ENCODE measurements at regions not wholly inside any gene's neighbourhood (a gene's known extent, or its start where the extent isn't known, plus 50 kb on each side); places are given as distances from the start of the nearest gene placed in this dataset.
"Not testable (repeated sequence)": the region's sequence is repeated elsewhere in the genome, so short reads cannot be mapped to it uniquely, and the experiment has no call there.

- ATAC-seq = no peak
These were observed 330.0 kb downstream of the ANTXR2 start for GRCh38 chr4:79743014-79743413.

GRCh38 chr4:79739912-79740311, 331.9 kb upstream of the GK2 start:
- ATAC-seq (no peak), DNase-seq (no peak)

More at GRCh38 chr4:79743014-79743413, 330.0 kb downstream of the ANTXR2 start:
- DNase-seq = no peak

DNA sequence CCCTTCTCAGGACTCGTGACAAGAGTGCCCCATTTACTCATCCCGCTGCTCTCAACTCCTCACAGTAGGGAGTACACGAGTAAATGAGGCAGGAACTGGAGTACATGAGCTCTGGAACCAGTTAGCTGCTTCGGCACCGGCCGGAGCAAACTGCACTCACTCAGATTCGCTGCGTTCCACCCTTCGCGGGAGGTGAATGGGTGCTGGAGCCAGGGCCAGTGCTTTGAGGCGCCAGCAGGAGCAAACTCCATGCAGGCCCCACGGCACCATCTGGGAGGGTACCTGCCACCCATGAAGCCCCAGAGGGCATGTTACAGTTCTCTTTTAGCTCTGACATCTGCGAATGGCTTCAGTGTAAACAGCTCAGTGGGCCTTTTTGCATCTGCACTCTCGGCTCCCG, 315.5 kb upstream of the GK2 start:
- no peak for DNase-seq
- no peak for ATAC-seq

- no peak for ATAC-seq
- no peak for DNase-seq
These were observed 292.3 kb upstream of the GK2 start for GRCh38 chr4:79700356-79700755.

DNA sequence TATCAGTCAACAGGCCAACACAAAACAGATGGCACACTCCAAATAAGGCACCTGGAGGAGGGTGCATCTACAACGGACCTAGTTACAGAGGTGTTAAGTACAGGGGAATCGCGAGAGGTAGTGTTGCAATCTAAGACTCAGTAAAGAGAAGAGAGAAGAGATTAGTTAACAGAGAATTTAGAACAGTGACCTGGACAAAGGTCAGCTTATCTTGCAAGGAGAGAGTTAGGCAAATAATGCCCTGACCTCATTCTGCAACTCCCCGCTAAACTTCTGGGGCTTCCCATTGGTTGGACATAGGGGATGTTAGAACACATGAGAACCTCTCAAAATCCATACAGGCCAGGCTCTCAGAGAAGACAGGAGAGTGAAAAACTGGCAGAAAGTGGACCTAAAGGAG, 289.4 kb upstream of the GK2 start:
- ATAC-seq = no peak
- no peak for DNase-seq

GRCh38 chr4:79696534-79696933, 288.5 kb upstream of the GK2 start:
- not testable (repeated sequence) for DNase-seq, ATAC-seq

DNA sequence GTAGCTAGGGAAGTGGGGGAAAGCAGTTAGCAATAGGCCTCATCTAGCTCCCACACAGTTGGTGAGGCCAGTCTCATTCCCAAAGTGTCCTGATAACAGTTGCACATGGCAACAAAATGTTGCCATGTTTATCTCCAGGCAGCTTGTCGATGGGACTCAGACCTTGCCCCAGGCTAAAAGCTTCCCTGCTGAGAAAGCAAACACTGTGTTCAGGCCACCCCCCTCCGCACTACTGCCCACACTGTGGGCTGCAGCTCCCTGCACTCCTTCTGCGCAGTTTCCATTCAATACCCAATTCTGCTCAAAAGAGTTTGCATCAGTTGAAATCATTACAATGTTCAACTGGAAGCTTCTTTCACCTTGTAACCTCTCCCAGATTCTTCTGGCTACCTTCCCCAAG, 287.8 kb upstream of the GK2 start:
- no peak for ATAC-seq
- no peak for DNase-seq

- ATAC-seq (no peak), DNase-seq (no peak)
These were observed 281.7 kb upstream of the GK2 start for GRCh38 chr4:79689740-79690139.

DNA sequence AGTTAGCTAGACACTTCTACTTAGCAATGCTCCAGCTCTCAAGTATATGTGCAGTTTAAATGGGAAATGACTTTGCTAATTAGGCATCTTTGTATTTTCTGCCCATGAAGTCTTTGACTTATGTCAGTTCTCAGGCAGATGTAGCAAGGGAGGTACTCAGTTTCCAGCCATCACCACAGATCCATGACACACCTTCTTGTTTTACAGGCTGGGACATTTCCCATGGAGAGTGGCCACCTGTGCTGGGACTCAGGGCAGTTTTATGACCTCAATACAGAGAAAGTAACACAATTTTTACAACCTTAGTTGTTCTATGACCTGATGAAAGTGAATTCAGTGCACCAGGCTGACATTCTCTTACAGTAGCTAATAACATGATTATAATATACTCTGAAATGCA, 280.7 kb upstream of the GK2 start:
- no peak for DNase-seq
- ATAC-seq = no peak

DNA sequence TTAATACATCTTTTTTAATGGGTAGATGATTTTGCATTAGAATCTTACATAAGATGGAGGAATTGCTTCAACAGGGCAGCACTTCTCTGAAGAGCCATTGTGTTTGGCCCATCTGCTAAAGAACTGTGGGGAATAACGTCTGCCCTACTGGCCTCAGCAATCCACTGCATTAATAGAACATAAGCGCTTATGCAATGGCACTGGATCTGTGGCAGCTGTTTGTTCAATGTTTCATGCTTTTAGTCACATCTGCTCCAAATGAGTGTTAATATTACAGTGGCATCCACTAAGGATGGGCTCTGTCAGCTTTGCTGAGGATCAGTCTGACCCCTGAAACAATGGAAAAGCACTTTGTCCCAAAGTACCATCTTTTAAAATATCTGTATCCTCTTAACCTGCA, 279.0 kb upstream of the GK2 start:
- ATAC-seq = no peak
- no peak for DNase-seq

DNA sequence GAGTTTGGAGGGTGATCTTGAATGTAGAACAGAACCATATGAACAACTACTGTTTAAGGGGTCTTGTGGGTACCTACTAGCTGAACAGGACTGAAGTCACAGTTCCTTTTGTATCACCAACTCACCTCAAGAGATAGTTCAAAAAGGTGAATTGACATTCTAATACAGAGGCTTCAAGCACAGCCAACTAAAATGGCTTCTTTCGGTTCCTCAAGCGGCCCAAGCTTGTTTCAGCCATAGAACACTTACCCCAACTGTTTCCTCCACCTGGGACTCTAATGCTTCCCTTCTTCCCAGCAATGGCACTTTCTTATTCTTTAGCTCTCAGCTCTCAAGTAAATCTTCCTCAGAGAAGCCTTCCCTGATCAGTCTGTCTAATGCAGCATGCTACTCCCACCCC, 277.5 kb upstream of the GK2 start:
- DNase-seq (no peak), ATAC-seq (no peak)

DNA sequence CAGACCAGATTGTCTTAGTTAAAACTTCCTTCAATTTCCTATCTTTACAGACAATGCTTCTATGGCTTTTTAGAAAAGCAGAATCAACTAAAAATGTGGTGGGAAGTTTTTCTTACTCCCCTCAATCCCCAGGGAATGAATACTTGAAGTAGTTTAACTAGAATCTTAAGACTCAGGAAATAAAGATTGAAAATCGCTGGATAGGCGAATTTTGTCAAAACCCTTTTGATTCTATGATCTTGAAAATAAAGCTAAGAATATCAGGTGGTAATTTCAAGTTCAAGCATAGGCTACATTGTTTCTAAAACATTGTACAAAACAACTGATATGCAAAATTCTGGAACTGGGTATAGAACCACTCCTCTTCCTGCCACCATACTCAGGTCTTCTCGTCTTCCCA, 276.5 kb upstream of the GK2 start:
- DNase-seq (no peak), ATAC-seq (no peak)

DNA sequence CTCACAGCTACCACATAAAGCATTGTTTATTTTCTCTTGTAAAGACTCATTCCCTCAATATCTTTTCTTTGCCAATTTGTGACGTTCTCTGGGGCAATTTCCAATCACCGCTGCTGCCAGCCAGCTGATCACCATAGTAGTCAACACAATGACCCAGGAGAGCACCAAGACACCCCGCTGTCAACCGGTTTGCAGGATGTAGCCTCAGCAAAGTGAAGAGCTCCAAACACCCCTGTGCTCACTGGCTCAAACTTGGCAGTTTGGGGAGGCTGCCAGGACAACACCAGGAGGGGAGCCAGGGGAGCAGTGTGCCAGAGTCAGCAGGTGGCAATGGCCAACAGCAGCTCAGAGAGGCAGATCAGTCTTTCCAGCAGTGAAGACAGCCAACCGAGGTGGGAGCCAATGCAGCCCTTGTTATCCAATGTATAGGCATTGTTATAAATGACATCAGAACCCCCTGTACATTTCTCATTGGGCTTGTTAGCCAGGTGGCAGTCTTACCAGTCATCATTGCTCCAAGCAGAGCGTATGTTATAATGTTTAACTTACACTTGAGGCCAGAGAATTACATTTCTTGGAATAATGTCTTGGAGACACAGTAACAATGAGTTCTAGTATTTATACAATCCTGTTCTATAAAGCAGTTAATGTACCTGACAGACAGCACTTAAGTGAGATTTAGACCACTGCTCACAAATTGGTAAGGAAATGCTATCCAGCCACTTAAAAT, 274.9 kb upstream of the GK2 start:
- no peak for ATAC-seq
- DNase-seq = no peak

DNA sequence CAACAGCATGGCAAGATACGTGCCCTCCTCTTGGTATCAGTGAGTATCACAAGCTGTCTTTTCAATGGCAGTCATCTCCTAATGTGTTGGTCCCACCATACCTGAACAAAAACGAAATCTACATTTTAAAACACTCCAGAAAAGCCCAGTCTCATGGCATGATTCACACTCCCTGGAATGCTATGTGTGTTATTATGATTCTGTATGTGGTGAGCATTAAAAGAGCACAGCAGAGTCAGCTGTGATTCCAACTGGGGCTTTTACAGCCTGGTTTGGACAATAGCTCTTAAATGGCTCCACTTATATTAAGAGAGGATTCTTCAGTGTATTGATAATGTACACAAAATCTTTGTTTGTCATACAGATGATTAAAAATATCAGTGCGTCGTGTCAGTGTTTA, 274.1 kb upstream of the GK2 start:
- DNase-seq = no peak
- no peak for ATAC-seq

- ATAC-seq (no peak), DNase-seq (no peak)
These were observed 271.8 kb upstream of the GK2 start for GRCh38 chr4:79679859-79680258.

GRCh38 chr4:79678472-79679202, 270.6 kb upstream of the GK2 start:
- DNase-seq (no peak), ATAC-seq (peak; percentile 71)

- DNase-seq (no peak), ATAC-seq (no peak)
These were observed 268.7 kb upstream of the GK2 start for GRCh38 chr4:79676705-79677104.

GRCh38 chr4:79674906-79675305, 266.9 kb upstream of the GK2 start:
- DNase-seq, ATAC-seq: not testable (repeated sequence)

DNA sequence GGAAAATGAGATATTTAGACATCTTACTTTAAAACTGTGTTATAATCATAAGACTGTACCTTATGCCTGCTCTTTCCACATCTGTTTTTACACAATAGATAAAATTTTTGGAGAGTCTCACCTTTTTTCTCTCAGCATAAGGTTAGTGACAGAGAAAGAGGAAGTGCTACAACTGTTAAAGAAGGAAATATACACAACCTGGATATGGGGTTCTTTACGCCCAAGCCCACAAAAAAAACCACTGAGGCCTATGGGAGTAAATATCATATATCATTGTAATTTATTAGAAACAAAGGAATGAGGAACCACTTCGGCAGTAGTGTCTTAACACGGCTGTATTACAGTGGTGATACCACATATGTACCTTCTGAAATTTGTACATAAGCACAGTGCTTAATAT, 265.9 kb upstream of the GK2 start:
- ATAC-seq (no peak), DNase-seq (no peak)

GRCh38 chr4:79673377-79673776, 265.3 kb upstream of the GK2 start:
- DNase-seq (no peak), ATAC-seq (no peak)

DNA sequence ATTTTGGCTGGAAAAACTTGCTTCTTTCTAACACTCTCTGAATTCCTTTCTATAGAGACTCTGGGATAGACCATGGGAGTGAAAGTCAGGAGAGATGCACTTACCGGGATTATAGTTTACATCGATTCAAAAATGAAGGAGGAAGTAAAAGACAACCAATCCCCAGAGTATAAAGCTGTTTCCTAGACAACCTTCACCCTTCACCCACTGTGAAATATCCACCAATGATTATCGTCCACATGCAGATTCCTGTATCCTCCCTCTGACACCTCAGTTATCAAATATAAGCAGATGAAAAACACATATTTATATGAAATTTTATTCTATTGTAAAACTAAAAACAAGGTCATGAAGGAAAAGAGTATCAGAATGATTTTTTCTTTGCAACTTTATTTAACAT, 258.8 kb upstream of the GK2 start:
- ATAC-seq (no peak), DNase-seq (no peak)

- ATAC-seq (no peak), DNase-seq (no peak)
These were observed 258.1 kb upstream of the GK2 start for GRCh38 chr4:79666112-79666511.

DNA sequence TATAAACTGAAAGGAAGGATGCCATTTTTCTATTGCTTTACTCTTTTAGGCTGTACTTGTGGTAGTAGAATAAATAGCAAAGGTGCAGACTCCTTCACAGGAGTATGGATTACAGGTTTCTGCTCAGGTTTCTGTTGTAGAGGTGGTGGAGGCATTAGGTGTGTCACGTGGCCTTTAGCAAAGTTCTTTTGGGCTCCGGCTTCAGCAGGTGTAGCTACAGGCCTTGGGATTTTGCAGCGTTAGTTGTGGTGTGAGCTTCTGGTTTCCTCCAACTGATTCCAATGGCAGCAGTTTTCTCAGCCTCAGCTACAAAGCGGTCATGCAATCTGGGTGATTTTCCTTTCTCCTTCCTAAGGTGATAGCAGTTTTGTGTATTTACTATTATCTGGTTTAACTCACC, 255.8 kb upstream of the GK2 start:
- ATAC-seq = no peak
- no peak for DNase-seq

DNA sequence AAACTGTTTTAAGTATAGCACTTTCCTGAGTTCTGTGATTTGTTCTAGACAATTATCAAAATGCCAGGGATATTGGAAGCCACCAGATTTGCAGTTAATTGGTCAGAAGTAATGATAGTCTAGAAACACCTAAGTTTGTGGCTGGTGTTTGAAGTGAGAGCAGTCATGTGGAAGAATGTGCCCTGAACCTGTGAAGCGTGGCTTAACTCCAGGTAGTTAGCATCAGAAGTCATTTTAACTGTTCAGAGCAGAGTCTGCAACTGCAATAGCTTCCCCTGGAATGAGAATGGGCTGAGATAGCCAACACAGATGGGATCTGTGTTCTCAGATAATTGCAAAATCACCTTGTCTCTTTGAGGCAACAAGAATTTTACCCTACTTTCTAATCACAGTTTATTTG, 255.1 kb upstream of the GK2 start:
- ATAC-seq (no peak), DNase-seq (no peak)
